T47D (cell line): ENCODE measurements at regions not wholly inside any gene's neighbourhood (a gene's known extent, or its start where the extent isn't known, plus 50 kb on each side); places are given as distances from the start of the nearest gene placed in this dataset.
"Not testable (repeated sequence)": the region's sequence is repeated elsewhere in the genome, so short reads cannot be mapped to it uniquely, and the experiment has no call there.

Experiments
- DNase-seq, 2 experiments: peaks; one replicate each; pipeline versions ENCODE4 v3.0.0 to v3.0.0-alpha.2; 2011 to 2012; ENCODE audit warnings: low read depth in 1 of 2, low spot score in 1 of 2
- JUND ChIP-seq: IDR thresholded peaks from 2 replicates; pipeline ENCODE4 v1.6.1; 2012; ENCODE audit warnings: low read depth
- in situ Hi-C: cut with HindIII; loops from 2 replicates; pipeline ENCODE4 v1.10.0; 2016; ENCODE audit warnings: low sequenced_read_pairs, low pct_unique_long_range_greater_than_20kb

DNA sequence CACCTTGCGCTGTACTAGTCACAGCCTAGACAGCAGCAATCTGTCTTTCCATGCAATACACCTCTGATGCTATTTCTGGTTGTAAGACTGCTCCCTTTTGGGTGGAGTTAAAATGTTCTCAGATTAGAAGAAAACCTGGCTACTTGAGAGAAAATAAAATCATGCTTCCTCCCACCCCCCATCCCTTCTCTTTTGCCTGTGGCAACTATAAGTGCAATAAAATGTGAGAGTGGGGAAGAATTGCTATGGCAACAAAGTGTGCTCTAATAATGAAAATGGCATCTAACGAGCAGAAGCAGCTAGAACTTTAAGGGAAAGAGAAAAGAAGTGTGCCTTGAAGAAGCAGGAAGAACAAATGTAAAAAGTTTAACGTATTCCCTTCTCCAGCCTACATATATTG, 464.2 kb upstream of the FSHR start:
- no peak for TF ChIP-seq JUND
- no peak for DNase-seq
- in situ Hi-C loops: no loop called here

DNA sequence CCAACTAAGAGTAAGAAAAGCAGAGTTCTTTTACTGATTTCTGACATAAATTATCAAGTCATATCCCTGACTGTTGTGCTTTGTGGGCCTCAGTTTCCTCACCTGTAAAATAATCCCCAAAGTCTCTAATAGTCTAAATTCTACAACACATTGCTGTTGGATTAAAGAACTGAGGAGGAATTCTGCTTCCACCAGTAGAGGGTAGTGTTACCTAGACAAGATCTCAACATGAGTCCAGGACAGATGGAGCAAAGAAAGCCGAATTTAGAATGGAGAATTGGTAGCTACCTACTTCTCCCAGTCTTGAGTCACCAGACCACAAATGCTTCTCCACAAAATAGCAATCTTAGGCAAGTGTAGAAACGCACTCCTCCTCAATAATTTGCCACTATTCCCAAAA, 462.5 kb upstream of the FSHR start:
- in situ Hi-C loops: no loop called here

GRCh38 chr2:49611796-49612195, 457.5 kb upstream of the FSHR start:
- in situ Hi-C loops, DNase-seq: not testable (repeated sequence)

More for the DNA sequence above, 462.5 kb upstream of the FSHR start:
- peak; percentile 8 to 65 for DNase-seq
- TF ChIP-seq JUND: no peak

DNA sequence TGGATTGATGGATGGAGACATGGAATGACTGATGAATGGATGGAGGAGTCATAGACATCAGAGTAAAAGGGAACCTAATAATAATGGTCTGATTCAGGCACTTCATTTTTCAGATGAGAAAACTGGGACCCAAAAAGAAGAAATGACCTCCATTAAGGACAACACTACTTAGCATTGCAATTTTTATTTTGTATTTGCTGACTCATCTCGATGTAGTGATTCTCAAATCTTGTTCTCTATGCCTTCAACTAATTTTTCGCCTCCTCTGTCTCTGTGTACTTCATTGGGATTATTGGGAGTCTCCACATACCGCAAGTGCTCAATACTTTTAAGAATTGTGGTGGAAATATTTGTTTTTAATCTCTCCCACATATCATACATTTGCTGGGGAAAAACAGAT, 446.2 kb upstream of the FSHR start:
- no peak for DNase-seq
- in situ Hi-C loops: no loop called here
- no peak for TF ChIP-seq JUND

GRCh38 chr2:49598231-49598630, 443.9 kb upstream of the FSHR start:
- no peak for DNase-seq
- in situ Hi-C loops: no loop called here
- TF ChIP-seq JUND: no peak

DNA sequence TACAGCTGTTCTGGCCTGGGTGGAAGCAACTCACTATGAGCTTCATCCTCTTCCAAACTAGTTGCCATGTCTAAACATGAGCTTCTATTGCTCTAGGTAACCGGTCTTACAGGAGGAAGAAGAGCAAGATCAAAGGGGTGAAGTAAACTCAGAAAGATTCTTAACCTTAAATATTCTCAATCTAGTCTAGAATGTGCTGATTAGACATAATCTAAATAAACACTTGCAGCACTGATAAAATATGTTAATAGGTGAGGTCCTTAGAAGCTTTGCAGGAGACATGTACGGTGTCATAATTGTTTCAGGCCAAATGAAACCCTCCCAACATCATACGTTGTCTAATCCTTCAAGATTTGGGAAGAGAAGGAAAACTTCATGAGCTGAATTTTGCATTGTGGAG, 431.6 kb upstream of the FSHR start:
- no peak for TF ChIP-seq JUND
- in situ Hi-C loops: no loop called here

DNA sequence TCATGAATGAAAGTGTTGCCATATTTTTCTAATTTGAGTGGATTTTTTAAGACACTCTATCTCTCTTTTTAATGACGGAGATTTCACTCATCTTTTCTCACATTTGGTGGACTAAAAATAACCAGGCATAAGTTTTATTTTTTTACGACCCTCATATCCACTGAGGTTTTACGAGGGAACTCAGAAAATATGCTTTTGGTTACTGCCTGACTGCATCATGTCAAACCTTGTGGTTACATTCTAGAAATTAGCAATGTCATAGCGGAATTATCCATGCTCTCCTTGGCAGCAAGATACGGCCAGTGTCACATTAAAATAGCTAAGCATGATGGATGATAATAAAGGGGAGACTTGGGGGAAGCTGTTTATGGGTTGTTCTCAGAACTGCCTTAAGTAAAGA, 428.6 kb upstream of the FSHR start:
- in situ Hi-C loops: no loop called here
- no peak for TF ChIP-seq JUND
- no peak for DNase-seq

More for the DNA sequence above, 431.6 kb upstream of the FSHR start:
- DNase-seq: no peak

GRCh38 chr2:49577041-49577440, 422.7 kb upstream of the FSHR start:
- DNase-seq: no peak
- no peak for TF ChIP-seq JUND
- in situ Hi-C loops: no loop called here

GRCh38 chr2:49569176-49569575, 414.9 kb upstream of the FSHR start:
- in situ Hi-C loops: no loop called here
- TF ChIP-seq JUND: no peak
- DNase-seq: no peak

GRCh38 chr2:49567811-49568600, 413.7 kb upstream of the FSHR start:
- TF ChIP-seq JUND: no peak
- in situ Hi-C loops: no loop called here
- no peak for DNase-seq

DNA sequence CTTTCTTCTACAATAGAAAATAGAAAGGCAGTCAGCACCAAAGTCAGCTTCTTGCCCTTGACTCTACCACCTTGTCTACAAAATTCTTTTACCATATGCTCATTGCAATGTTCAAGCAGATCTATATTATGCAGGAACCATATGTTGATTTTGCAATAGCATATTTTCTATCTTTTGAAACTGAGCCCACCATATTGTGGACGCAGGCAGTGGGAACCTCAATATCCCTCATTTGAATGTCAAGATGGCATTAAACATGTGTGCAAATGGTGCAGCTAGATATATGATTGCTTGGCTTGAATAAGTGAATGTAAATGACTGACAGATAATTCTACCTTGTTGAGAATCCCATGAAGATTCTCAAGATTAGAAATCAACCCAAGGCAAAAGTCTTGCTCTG, 412.7 kb upstream of the FSHR start:
- in situ Hi-C loops: no loop called here
- no peak for TF ChIP-seq JUND
- DNase-seq: no peak

- in situ Hi-C loops: no loop called here
- TF ChIP-seq JUND: no peak
- DNase-seq: no peak
These were observed 399.3 kb upstream of the FSHR start for GRCh38 chr2:49553658-49554057.

DNA sequence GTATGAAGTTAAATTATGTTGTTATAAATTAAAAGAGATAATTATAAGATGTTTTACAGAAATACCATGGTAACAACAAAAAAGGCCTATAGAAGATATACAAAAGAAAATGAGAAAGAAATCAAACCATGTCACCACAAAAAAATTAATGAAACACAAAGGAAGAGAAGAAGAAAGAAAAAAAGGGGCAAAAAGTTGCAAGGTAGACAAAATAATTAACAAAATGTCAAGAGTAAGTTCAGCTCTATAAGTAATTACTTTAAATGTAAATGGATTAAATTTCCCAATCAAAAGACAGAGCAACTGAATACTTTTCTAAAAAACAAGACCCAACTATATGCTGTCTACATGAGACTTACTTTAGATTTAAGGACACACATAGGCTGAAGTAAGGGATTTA, 378.4 kb upstream of the FSHR start:
- in situ Hi-C loops: no loop called here
- no peak for DNase-seq
- TF ChIP-seq JUND: no peak
